HG03520 (cell line): ENCODE measurements at regions not wholly inside any gene's neighbourhood (a gene's known extent, or its start where the extent isn't known, plus 50 kb on each side); places are given as distances from the start of the nearest gene placed in this dataset.
"Not testable (repeated sequence)": the region's sequence is repeated elsewhere in the genome, so short reads cannot be mapped to it uniquely, and the experiment has no call there.

Experiments used
- ATAC-seq: cut with Tn5 transposase; IDR thresholded peaks from one replicate; pipeline ENCODE4 v1.9.1; 2021; ENCODE audit warnings: mild to moderate bottlenecking, moderate library complexity; ENCODE audit not compliant: unreplicated experiment

GRCh38 chr6:144519426-144519825, 234.3 kb downstream of the UTRN start:
- no peak for ATAC-seq

GRCh38 chr6:144528743-144529425, 243.7 kb downstream of the UTRN start:
- ATAC-seq = no peak

GRCh38 chr6:144530118-144530517, 245.0 kb downstream of the UTRN start:
- ATAC-seq = no peak

- not testable (repeated sequence) for ATAC-seq
Observed at GRCh38 chr6:144532238-144532637, 247.1 kb downstream of the UTRN start.

- ATAC-seq = no peak
Observed at GRCh38 chr6:144534180-144534579, 249.0 kb downstream of the UTRN start.

- no peak for ATAC-seq
Observed at GRCh38 chr6:144535630-144536029, 250.5 kb downstream of the UTRN start.

- ATAC-seq = no peak
Observed at GRCh38 chr6:144536079-144536478, 250.9 kb downstream of the UTRN start.

GRCh38 chr6:144543006-144543871, 258.1 kb downstream of the UTRN start:
- ATAC-seq = no peak

- ATAC-seq = peak; percentile 91
Observed at GRCh38 chr6:144544266-144544830, 259.2 kb downstream of the UTRN start.

GRCh38 chr6:144546807-144547206, 261.7 kb downstream of the UTRN start:
- no peak for ATAC-seq

- ATAC-seq = no peak
Observed at GRCh38 chr6:144547409-144547808, 262.3 kb downstream of the UTRN start.

- ATAC-seq = no peak
Observed at GRCh38 chr6:144548536-144548935, 263.4 kb downstream of the UTRN start.

- ATAC-seq = no peak
Observed at GRCh38 chr6:144549837-144550747, 265.0 kb downstream of the UTRN start.

- ATAC-seq = no peak
Observed at GRCh38 chr6:144551339-144551738, 266.2 kb downstream of the UTRN start.

- ATAC-seq = no peak
Observed at GRCh38 chr6:144555066-144555465, 269.9 kb downstream of the UTRN start.

- ATAC-seq = no peak
Observed at GRCh38 chr6:144559865-144560593, 274.9 kb downstream of the UTRN start.

- no peak for ATAC-seq
Observed at GRCh38 chr6:144561455-144562043, 276.4 kb downstream of the UTRN start.

GRCh38 chr6:144564202-144564601, 279.1 kb downstream of the UTRN start:
- ATAC-seq = no peak

- ATAC-seq = no peak
Observed at GRCh38 chr6:144566868-144567615, 281.9 kb downstream of the UTRN start.
